ENCODE measurements at regions not wholly inside any gene's neighbourhood (a gene's known extent, or its start where the extent isn't known, plus 50 kb on each side); places are given as distances from the start of the nearest gene placed in this dataset.
A peak's percentile ranks its signal among the peaks of the same experiment; 100 is the strongest.

DNA sequence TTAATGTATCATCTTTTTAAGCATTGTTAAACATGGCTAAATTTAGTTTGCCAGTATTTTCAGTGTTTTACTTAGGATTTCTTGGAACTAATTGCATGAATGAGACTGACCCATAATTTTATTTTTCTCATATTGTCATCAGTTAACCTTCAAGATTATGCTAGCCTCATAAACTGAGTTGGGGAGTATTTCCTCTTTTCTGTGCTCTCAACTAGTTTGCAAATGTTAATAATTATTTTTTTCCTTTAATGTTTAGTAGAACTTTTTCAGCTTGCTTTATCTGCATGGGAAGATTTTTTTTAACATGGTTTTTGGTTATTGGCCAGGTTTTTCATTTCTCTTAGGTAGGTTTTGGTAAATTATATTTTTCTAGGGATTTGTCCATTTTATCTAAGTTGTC, 235.4 kb upstream of the SESN3 start:
- no peak for DNase-seq

DNA sequence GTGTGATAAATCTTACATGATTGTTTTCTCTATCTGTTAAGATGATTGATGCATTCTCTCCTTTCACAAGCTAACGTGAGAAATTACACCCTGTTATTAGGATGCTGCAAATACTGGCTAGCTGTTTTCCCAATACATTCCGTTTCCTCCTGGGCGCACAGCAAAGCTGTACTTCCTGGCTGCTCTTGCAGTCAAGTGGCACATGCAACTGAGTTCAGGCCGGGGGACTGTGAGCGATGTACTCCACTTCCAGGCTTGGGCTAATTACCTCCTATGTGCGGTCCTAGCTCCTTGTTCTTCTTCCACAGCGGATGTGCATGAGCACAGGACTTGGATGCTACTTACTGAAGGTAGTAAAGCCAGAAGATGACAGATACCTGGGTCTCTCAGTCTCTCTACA, 234.9 kb upstream of the SESN3 start:
- no peak for DNase-seq

DNA sequence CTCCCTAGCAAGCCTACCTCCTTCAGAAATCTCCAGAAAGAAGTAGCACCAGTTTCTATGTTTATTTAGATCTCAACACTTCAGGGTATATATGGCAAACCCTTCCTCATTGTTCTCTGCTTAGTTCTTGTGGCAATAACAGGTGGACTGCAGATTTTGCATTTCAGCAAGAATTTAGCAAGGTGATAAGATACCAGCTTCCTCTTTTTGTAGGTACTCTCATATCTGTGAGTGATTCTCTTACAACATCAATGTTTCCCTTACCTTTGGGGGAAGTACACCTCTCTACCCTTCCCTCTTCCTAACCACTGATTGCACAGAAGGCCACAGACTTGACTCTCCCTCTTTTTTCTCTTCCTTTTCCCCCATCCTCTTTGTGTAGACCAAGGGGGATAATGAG, 230.9 kb upstream of the SESN3 start:
- no peak for DNase-seq

DNA sequence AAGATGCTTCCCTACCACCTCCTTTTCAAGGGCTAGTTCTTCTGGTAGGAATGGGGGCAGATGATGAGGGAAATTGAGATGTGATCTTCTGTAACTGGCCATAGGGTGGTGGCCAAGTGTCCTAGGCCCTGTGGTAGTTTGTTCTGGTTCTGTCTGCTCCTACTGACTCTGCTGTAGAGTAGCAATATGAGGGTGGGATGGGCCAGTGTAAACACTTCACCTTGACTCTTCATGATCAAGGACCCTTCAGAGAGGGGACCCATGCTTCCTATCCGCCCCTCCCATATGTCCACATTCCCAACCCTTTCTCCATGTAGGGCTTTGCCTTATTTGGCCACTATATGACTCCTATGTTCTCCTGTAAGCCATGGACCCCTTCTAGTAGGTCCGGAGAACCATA, 230.3 kb upstream of the SESN3 start:
- DNase-seq = no peak

DNA sequence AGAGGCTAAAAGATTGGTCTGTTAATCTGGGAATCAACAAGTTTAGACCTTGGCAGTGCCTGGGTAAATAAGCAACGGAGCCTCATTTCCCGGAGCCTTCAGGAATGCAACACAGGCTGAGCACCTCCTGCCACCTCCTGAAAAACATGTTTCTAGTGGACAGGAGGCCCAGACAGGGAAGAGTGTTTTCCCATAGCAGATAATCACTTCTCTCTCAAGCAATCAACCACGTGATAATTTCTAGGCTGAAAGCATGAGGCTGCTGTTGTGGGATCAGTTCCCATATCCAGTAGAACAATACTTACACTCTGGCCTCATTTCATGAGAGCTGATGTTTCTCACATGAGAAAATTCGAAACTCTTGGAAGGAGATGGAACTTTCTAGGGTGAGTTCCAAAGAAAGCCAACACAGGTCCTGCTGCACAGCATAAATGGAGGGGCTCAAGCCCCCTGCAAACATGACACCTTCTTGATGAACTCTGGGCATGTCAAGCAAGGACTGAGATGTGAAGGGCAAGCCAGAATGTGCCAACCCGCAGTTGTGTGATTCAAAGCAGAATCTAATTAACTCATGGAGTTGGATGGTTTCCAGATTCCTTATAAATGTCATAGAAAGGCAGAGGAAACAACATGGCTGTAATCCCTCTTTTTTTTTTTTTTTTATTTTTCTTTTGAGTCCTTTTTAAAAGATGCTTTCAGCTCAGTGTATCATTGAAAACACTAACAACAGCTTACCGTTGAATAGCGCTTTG, 228.5 kb upstream of the SESN3 start:
- DNase-seq = no peak

DNA sequence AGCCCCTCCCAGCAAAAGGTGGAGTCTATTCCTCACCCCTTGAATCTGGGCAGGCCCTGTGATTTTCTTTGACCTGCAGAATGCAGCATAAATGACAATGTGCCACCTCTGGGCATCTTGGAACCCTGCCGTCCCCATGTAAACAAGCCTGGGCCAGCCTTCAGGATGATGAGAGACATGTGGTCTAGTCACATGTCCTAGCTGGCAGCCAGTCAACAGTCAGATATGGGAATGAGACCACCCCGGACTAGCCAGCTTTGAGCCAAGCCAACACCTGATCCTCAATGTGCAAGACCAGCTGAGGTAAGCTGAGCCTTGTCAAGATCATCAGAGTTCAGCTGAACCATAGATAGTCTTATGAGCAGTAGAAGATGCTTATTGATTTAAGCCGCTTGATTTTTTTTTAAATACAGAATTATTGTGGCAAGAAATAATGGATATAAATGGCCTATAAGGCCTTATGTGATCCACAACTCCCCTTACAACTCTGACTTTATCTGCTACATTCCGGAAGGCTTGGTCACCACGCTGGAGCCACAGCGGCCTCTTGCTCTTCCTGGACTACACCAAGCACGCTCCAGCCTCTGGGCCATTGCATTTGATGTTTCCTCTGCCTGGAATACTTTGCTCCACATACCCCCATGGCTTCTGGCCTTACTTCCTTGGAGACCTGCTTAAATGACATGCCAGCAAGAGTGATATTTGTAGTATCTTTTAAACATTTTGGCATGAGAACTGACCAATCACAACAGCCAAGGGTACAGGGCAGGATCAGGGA, 225.9 kb upstream of the SESN3 start:
- no peak for DNase-seq

DNA sequence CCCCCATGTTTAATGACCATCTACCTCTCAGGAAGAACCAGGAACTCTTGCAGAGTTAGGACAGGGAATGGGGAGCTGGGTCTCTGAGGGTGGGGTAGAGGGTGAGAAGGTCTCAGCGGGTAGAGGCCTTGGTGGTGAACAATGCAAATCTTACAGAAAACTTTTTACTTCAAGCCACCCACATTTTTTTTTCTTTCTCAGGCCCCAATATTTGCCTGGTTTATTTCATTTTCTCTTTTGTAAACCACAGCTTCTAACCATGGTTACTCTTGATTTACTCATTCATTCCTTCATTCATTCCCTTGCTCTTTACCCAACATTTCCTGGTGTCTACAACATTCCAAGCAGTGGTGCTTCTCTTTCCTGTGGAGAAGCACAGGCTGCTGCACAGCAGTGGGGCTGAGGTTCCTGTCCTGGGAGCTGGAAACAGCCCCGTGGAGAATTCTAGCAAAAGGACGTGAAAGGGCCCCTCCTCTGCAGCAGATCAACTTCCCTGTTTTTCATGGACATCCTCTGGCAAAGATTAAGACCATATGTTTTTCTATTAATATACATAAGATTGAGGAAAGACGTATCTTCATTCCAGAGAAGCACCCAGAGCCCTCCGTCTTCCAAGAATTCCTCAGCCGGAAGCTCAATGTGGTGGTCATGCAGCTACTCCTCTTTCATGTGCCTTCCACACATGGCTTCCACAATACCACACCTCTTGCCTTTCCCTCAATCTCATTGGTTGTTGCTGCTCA, 224.4 kb upstream of the SESN3 start:
- DNase-seq = no peak

DNA sequence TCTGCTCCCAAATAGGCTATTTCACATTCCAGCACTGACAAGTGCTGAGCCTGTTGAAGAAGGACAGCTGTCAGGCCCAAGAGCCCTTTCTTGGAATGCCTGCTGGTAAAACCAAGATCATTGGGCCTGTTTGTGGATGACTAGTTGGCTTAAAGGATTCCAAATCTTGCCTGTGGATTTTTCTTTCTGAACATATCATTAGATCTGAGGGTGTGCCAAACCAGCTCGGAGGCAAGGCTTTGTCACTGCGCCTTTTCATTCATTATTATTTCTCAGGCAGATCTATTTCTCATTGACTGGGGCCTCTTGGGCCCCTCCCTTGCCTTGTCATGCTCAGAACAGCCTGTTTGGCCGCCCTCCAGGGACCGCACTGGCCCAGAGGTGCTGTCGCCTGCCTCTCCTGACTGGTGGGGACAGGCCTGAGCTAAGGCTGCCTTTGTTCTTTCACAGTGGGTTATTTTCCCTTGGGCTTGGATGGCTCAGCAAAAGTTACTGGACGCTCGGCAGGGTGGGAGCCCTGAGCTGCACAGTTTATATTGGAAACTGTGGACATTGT, 222.7 kb upstream of the SESN3 start:
- no peak for DNase-seq

DNA sequence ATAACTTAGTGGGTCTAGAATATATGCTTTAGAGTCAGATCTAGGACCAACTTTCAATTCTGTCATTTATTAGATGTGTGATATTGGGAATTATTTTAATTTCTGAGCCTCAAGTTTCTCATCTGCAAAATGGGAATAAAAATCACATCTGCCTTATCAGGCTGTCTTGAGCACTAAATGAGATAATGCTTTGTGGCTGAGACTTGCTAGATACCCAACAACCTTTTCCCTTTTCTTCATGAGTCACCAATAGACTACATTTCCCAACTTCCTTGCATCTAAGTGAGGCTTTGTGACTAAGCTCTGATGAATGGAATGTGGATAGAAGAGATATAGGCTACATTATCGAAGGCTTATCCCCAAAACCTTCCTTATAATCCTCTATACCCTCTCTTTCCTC, 220.7 kb upstream of the SESN3 start:
- DNase-seq = peak; percentile 35

DNA sequence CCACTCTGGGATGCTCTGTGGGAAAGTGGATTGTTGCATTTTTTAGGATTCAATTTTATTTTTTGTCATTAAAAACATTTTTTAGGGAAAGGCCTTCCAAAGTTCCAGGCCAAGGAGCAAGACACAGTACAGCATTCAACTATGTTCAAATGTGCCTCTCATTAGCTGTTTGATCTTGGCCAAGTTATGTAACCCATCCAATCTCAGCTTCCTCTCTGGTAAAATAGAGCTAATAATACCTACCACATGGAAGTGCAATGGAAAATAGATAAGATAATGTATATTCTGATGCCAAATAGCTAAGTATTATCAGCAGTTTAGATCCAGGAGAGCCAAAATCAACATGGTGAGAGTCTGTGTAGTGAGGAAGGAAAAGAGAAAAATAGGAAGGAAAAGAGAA, 220.3 kb upstream of the SESN3 start:
- no peak for DNase-seq

DNA sequence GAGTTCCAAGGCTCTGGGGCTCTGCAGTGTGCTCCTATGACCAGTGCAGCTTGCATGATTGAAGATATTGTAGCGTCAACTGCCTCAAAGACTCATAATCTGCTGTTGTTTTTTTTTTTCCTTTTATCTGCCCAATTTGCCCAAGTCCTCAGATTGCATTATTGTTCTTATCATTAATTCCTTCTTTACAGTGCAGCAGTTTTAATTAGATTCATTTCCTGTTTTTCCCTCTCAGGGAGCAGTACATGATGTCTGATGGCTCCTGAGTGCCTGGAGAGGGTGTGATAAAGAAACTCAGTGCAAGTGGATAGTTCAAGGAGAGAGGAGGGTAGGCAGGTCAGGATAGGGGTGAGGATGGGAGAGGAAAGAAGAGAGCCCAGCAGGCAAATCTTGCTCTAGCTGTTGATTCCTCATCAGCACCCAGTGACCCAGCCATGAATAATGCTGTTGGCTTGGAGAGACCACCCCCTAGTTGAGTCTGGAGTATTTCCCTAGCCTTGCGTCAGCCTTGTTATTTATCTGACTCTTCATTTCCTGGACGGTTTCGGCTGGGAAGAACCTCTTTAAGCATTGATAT, 219.6 kb upstream of the SESN3 start:
- no peak for DNase-seq

DNA sequence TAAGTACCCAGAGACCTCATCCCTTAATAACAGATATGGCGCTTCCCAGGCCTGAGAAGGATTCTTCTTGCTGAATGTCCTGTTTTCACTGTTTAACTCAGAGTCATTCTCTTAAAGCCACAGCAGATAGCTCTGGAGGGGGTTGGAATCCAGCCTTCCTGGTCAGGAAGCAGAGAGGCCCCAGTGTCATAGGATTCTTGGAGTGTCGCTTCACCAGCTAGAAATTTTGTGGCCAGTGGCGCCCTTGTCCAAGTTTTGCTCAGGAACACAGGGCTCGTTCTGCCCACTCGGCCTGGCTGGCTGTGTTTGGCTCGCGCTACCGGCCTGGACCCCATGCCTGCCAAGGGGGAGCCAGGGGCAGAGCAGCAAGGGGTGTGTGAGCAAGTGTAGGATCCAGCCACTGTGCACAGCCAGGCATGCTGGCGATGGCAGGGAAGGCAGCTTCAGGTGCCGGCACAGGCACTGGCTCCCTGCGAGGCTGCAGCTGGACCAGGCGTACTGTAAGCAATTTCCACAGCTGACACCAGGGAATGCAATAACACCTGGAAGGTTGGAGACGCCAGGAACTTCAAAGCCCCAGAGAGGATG, 214.8 kb upstream of the SESN3 start:
- no peak for DNase-seq

DNA sequence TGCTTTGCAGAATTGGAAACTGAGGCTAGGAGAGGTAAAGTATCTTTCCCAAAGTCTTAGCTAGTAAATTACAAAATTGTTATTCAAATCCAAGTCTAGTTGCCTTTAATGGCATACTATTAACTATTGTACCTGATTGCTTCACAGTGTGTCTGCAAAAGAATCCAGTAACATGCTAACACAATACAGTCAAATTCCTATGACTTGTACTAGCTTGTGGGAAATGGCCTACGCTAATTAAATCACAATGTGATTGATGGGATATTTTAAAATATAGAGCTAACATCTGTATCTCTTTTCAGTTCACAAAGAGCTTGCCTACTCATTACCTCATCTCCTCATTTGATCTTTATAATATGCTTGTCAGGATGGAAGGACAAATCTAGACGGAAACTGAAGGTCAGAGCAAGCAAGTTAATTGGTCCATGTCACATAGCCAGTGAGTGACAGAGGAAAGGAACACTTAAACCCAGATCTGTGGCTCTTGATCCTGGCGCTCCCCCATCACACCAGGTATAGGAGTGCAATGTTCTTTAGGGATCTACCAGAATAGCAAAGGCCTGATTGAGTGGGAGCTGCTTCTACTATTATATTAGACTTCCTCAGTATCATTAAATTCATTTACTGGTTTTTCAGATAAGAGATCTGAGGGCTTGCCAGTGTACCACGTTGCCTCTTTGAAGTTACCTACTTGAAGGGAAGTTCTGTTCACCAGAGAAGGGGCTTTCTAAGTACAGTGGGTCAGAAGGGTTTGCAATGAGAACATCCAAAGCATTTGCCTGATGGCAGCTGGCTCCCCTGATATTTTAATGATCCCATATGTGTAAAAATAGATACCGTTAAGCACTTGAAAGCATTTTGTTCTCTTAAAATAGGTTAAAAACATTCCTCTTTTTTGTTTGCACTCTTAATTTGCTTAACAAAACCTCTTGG, 213.6 kb upstream of the SESN3 start:
- no peak for DNase-seq

DNA sequence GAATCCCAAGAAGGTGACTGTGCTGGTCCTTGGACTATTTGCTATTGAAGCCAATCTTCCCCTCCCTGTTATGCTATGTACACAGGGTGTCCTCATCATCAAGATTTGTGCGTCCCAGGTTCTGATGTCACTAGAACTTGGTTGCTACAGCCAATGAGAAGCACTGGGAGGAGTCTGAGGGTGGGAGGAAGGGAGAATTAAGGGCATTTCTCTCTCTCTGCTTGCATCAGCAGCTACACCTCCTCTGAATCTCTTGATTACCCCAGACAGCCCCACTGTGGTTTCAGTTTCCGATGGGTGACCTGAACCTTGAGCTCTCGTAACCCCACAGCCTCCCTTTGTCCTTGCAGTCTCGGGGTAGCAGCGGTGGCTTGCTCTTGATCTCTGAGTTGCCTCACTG, 212.4 kb upstream of the SESN3 start:
- DNase-seq = no peak

DNA sequence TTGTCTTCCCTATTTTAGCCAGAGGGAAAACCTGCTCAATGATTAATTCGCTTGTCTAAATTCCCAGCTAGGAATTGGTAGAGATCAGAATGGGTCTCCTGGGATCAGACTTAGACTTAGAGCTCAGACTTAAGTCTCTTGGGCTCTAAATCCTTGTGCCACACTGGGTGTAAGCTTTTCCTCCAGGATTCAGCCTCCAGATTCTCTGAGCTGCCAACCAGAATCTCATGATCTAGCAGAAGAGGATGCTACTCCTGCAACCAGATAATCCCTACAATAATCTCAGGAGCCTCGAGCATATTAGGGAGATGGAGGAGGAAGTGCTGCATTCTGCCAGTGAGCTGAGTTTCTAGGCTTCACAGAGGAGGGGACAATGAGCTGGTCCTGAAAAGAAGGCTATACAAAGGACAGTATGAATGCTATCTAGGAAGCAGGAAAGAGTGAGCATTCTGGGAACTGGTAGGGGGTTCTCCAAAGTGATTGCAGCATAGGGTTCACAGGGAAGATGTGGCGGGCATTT, 211.6 kb upstream of the SESN3 start:
- no peak for DNase-seq

DNA sequence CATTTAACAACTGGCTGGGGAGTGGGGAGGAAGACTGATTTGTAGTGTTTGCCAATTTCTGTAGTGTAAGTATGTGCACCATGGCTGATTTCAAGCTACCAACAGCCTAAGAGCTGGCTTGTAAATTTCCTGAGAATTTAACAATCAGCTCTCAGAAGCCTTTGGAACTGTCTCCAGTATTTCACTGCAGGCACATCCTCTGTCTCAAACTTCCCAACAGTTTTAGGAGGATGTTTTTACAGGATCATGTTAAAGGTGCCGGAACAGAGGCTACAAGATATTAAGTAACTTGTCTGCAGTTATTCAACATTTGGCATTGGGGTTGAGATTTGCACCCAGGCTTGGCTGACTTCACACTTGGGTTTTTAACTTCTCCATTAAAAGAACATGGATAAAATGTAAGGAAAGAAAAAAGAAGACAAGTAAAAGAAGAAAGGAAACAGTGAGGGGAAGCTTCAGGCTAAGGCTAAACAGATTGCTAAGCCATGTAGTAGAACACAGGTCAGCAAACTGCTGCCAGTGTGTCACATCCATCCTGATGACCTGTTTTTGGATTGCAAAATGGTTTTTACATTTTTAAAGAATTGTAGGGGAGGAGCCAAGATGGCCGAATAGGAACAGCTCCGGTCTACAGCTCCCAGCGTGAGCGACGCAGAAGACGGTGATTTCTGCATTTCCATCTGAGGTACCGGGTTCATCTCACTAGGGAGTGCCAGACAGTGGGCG, 204.8 kb upstream of the SESN3 start:
- DNase-seq = no peak

DNA sequence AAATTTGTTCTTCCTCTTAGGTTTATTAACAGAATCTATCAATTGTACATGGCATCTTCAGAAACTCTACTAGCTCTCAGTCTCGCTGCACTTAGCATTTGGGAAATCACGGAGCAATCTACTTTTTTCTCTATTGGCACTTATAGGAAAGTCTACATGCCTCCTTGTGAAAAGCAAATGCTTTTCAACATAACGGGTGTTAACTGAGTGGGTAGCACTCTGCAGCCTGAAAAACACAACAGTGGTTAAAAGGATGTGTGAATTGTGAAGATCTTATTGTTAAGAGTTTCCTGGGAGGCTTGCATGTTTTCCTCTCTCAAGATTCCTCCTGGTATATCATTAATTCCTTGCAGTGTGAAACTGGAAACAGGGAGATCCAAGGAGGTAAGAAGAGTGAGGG, 204.2 kb upstream of the SESN3 start:
- DNase-seq = no peak

DNA sequence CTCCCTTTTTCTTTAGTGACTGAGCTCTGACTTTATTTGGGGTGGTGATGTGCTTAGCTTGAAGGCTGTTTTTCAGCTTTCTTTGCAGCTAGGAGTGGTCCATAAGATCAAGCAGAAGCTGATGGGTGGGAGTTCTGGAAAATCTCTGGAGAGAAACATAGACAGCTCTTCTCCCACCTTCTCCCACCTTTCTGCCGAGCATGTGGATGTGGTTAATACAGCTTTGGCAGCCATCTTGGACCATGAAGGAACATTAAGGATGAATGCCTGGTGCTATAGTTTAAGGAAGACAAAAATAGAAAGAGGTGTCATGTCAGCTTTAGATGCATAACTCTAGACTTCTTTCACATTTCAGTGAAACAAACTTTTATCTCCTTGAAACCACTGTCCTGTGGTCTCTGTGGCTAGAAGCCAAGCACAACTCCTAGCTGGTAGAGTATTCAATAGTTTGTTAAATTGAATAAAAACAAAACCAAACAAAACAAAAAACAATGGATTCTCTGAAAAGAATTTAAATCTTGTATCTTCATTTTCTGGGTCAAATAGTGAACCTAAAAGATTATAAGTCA, 203.6 kb upstream of the SESN3 start:
- DNase-seq = no peak

DNA sequence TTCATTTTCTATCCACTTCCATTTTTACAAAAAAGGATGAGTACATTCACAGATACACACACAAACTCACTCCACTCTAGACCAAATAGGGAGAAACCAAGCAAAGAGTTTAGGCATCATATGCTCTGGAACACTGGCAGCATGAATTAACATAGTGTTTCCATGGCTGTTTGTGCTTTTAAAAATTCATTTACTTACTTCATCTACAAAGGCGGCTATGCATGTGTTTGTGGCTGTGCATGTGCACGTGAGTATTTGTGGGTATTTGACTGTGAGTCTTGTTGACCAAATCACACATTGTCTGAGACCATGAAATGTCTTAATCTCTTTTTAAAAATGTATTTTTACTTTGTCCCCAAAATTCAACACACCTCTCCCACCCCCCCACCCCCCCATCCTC, 203.0 kb upstream of the SESN3 start:
- no peak for DNase-seq

Measured in kidney glomerular epithelial cell (primary cell).